ENCODE measurements at regions not wholly inside any gene's neighbourhood (a gene's known extent, or its start where the extent isn't known, plus 50 kb on each side); places are given as distances from the start of the nearest gene placed in this dataset.
"Not testable (repeated sequence)": the region's sequence is repeated elsewhere in the genome, so short reads cannot be mapped to it uniquely, and the experiment has no call there.

- not testable (repeated sequence) for H3K27ac ChIP-seq (ENCODE audit: low read depth in 1 of 3, low read length in 2 of 3); DNase-seq; FAIRE-seq; H3K9me3 ChIP-seq (ENCODE audit: control insufficient read depth in 2 of 2, insufficient read depth in 1 of 2, low read depth in 1 of 2, low read length in 1 of 2); H3K4me3 ChIP-seq (ENCODE audit: low read depth in 1 of 3, low read length in 3 of 3); H3K4me1 ChIP-seq (ENCODE audit: control insufficient read depth in 3 of 3, insufficient read depth in 2 of 3, low read depth in 1 of 3, low read length in 2 of 3); H3K36me3 ChIP-seq (ENCODE audit: control insufficient read depth in 3 of 3, insufficient read depth in 2 of 3, low read depth in 1 of 3, low read length in 3 of 3); H3K27me3 ChIP-seq (ENCODE audit: control insufficient read depth in 3 of 3, insufficient read depth in 3 of 3, low read length in 3 of 3)
- no CpG with 5 or more reads among the region's 2 CpGs for WGBS, 3 donors
Observed at GRCh38 chr9:62952840-62953239, 1763.0 kb downstream of the SPATA31A7 start.

Measured in small intestine (tissue), 7 donors.